ENCODE measurements at regions not wholly inside any gene's neighbourhood (a gene's known extent, or its start where the extent isn't known, plus 50 kb on each side); places are given as distances from the start of the nearest gene placed in this dataset.
"Not testable (repeated sequence)": the region's sequence is repeated elsewhere in the genome, so short reads cannot be mapped to it uniquely, and the experiment has no call there.

- TF ChIP-seq, protein P1, sequence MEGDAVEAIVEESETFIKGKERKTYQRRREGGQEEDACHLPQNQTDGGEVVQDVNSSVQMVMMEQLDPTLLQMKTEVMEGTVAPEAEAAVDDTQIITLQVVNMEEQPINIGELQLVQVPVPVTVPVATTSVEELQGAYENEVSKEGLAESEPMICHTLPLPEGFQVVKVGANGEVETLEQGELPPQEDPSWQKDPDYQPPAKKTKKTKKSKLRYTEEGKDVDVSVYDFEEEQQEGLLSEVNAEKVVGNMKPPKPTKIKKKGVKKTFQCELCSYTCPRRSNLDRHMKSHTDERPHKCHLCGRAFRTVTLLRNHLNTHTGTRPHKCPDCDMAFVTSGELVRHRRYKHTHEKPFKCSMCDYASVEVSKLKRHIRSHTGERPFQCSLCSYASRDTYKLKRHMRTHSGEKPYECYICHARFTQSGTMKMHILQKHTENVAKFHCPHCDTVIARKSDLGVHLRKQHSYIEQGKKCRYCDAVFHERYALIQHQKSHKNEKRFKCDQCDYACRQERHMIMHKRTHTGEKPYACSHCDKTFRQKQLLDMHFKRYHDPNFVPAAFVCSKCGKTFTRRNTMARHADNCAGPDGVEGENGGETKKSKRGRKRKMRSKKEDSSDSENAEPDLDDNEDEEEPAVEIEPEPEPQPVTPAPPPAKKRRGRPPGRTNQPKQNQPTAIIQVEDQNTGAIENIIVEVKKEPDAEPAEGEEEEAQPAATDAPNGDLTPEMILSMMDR (conservative IDR thresholded peaks at IDR 0.05): no peak
- Mint-ChIP-seq H3K36me3 (ENCODE audit: low read depth) (peaks cover 1% of the 10 kb centered on the region), H3K27ac (ENCODE audit: unreplicated experiment) (no peak overlapping the region)
Measured at GRCh38 chr2:122707224-122707824, 951.9 kb downstream of the TSN start.

DNA sequence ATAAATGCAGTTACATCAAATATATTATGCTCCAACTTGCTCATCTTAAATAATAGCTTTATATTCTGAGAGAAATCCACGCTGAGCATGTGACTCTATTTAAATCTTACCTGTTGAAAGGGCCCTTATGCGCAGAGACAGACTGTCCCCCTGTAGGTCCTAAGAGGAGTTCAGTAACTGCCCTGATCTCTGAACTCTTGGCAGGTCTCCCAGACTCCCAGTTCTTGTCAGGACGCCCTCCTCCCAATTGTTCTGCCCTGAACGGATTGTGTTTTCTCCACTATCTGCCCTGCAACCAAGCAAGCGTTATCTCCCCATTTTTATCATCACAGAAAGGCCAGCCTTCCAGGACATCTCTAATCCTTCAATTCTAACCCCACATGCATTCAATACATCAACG, 954.6 kb downstream of the TSN start:
- H3K4me1 Mint-ChIP-seq: no peaks in the 10 kb centered on the region
- H3K4me3 Mint-ChIP-seq: no peak overlapping the region
- H3K9me3 Mint-ChIP-seq: peaks cover 19% of the 10 kb centered on the region
- no peaks in the 10 kb centered on the region for H3K27me3 Mint-ChIP-seq (ENCODE audit: low read depth)
- H3K36me3 Mint-ChIP-seq (ENCODE audit: low read depth): peaks cover 22% of the 10 kb centered on the region
- DNase-seq (ENCODE audit: low read depth, low spot score): no peak
- H3K27ac Mint-ChIP-seq (ENCODE audit: unreplicated experiment): no peak overlapping the region
- TF ChIP-seq, protein P1 (conservative IDR thresholded peaks at IDR 0.05): no peak

More at GRCh38 chr2:122707224-122707824, 951.9 kb downstream of the TSN start:
- H3K4me3 Mint-ChIP-seq: no peak overlapping the region
- peaks cover 3% of the 10 kb centered on the region for H3K9me3 Mint-ChIP-seq
- no peaks in the 10 kb centered on the region for H3K4me1 Mint-ChIP-seq
- DNase-seq (ENCODE audit: low read depth, low spot score): no peak
- H3K27me3 Mint-ChIP-seq (ENCODE audit: low read depth): no peaks in the 10 kb centered on the region

- Mint-ChIP-seq H3K27ac (ENCODE audit: unreplicated experiment) (no peak overlapping the region), H3K36me3 (ENCODE audit: low read depth) (peaks cover 24% of the 10 kb centered on the region), H3K9me3 (peaks cover 21% of the 10 kb centered on the region), H3K4me1 (no peaks in the 10 kb centered on the region), H3K4me3 (no peak overlapping the region), H3K27me3 (ENCODE audit: low read depth) (no peaks in the 10 kb centered on the region)
- TF ChIP-seq, protein P1 (conservative IDR thresholded peaks at IDR 0.05): no peak
- no peak for DNase-seq (ENCODE audit: low read depth, low spot score)
Measured at GRCh38 chr2:122713800-122714199, 958.3 kb downstream of the TSN start.

DNA sequence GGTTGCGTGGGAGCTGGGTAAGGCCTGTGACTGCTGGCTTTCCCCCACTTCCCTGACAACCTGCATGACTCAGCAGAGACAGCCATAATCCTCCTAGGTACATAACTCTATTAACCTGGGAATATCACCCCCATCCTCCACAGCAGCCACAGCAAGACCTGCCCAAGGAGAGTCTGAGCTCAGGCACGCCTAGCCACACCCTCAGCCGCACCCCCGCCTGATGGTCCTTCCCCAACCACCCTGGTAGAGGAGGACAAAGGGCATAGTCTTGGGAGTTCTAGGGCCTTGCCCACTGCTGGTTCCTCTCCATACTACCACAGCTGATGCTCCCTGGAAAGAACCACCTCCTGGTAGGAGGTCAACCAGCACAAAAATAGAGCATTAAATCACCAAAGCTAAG, 965.4 kb downstream of the TSN start:
- H3K27ac Mint-ChIP-seq (ENCODE audit: unreplicated experiment); H3K27me3 Mint-ChIP-seq (ENCODE audit: low read depth); DNase-seq (ENCODE audit: low read depth, low spot score); H3K36me3 Mint-ChIP-seq (ENCODE audit: low read depth); H3K4me3 Mint-ChIP-seq; H3K4me1 Mint-ChIP-seq; H3K9me3 Mint-ChIP-seq: not testable (repeated sequence)

DNA sequence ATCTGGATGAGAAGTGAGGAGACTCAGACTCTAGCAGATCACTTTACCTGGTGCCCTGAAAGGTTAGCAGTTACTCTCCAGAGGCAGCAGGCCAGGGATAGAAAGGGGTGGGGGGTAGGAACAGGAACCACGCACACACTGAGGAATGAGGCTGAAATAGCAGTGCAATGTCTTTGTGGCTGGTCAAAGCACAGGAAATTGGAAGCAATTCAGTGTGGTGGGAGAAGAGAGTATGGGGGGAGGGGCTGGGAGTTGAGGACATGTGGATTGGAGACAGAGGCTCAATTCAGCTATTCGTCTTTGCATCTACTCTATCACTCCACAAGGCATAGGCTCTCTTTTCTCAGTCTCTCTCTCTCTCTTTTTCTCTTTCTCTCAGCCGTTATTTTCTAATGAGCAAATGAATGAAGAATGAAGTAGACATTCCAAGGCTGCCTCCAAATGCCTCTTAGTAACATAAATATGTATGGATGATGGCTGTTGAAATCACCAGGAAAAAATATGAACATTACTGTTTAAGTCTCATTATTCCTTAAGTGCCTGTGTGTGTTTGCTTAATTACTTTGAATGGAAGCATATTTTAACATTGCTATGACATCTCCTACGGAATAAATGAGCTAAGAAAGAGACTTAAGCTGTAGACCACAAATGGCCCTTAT, 979.4 kb downstream of the TSN start:
- Mint-ChIP-seq H3K4me1 (peaks cover 21% of the 10 kb centered on the region), H3K9me3 (peaks cover 6% of the 10 kb centered on the region), H3K27me3 (ENCODE audit: low read depth) (no peaks in the 10 kb centered on the region), H3K36me3 (ENCODE audit: low read depth) (peaks cover 2% of the 10 kb centered on the region), H3K27ac (ENCODE audit: unreplicated experiment) (peak overlapping the region; percentile 78), H3K4me3 (no peak overlapping the region)
- no peak for DNase-seq (ENCODE audit: low read depth, low spot score)
- TF ChIP-seq, protein P1 (conservative IDR thresholded peaks at IDR 0.05): no peak

- peaks cover 2% of the 10 kb centered on the region for H3K36me3 Mint-ChIP-seq (ENCODE audit: low read depth)
- peaks cover 21% of the 10 kb centered on the region for H3K4me1 Mint-ChIP-seq
- TF ChIP-seq, protein P1 (conservative IDR thresholded peaks at IDR 0.05): no peak
- no peak overlapping the region for H3K27ac Mint-ChIP-seq (ENCODE audit: unreplicated experiment)
- no peaks in the 10 kb centered on the region for H3K27me3 Mint-ChIP-seq (ENCODE audit: low read depth)
- peaks cover 6% of the 10 kb centered on the region for H3K9me3 Mint-ChIP-seq
- no peak for DNase-seq (ENCODE audit: low read depth, low spot score)
- no peak overlapping the region for H3K4me3 Mint-ChIP-seq
Measured at GRCh38 chr2:122736279-122736678, 980.8 kb downstream of the TSN start.

All from neural crest cell (in vitro differentiated cells).